ENCODE measurements at regions not wholly inside any gene's neighbourhood (a gene's known extent, or its start where the extent isn't known, plus 50 kb on each side); places are given as distances from the start of the nearest gene placed in this dataset.

DNA sequence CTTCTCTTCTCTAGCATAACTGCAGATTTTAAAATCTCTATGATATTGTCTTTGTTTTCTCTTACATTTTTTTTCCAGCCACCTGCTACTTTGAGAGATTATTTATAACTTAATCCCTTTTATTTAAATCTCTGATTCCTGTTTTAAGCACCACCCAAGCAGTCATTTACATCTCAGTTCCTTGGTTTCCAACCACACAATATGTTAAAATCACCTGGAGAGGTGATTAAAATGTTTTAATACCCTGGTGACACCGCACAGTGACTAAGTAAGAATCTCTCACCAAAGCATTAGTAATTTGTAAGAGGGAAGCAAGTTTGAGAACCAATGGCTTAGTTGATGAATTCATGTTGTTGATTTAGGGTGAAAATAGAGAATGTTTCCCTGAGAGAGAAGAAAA, 849.8 kb downstream of the TMTC2 start:
- Histone ChIP-seq H3K4me1 (ENCODE audit: control insufficient read depth, insufficient read depth, low read length) (no peaks in the 10 kb centered on the region), H3K36me3 (ENCODE audit: control insufficient read depth in 2 of 2, insufficient read depth in 1 of 2, low read length in 2 of 2) (no peaks in the 10 kb centered on the region), H3K9me3 (ENCODE audit: control insufficient read depth, insufficient read depth, low read depth, low read length) (no peaks in the 10 kb centered on the region), H3K27ac (ENCODE audit: extremely low read depth, low read depth, low read length) (no peak overlapping the region), H3K4me3 (ENCODE audit: low read depth, low read length) (no peak overlapping the region)
- CTCF ChIA-PET, result no interaction called here
- POLR2A ChIA-PET, result no interaction called here
- TF ChIP-seq ZNF600 (tag by site-specific recombination; IDR thresholded peaks at IDR 0.05) (no peak), ZXDB (tag by site-specific recombination; IDR thresholded peaks at IDR 0.05) (no peak), ZEB2 (tag by site-specific recombination; IDR thresholded peaks at IDR 0.05) (no peak), ZBTB17 (tag by site-specific recombination; IDR thresholded peaks at IDR 0.05) (no peak), ZNF202 (tag by site-specific recombination; IDR thresholded peaks at IDR 0.05; ENCODE audit: borderline replicate concordance) (no peak)
- TF ChIP-seq, protein P1, sequence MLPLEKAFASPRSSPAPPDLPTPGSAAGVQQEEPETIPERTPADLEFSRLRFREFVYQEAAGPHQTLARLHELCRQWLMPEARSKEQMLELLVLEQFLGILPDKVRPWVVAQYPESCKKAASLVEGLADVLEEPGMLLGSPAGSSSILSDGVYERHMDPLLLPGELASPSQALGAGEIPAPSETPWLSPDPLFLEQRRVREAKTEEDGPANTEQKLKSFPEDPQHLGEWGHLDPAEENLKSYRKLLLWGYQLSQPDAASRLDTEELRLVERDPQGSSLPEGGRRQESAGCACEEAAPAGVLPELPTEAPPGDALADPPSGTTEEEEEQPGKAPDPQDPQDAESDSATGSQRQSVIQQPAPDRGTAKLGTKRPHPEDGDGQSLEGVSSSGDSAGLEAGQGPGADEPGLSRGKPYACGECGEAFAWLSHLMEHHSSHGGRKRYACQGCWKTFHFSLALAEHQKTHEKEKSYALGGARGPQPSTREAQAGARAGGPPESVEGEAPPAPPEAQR (tag by site-specific recombination; IDR thresholded peaks at IDR 0.05), result no peak

GRCh38 chr12:83528571-83528970, 841.9 kb downstream of the TMTC2 start:
- H3K9me3 ChIP-seq (ENCODE audit: control insufficient read depth, insufficient read depth, low read depth, low read length), result no peaks in the 10 kb centered on the region
- H3K36me3 ChIP-seq (ENCODE audit: control insufficient read depth in 2 of 2, insufficient read depth in 1 of 2, low read length in 2 of 2), result no peaks in the 10 kb centered on the region
- POLR2A ChIA-PET, result no interaction called here
- no peak overlapping the region for H3K27ac ChIP-seq (ENCODE audit: extremely low read depth, low read depth, low read length)
- CTCF ChIA-PET, result no interaction called here
- H3K4me1 ChIP-seq (ENCODE audit: control insufficient read depth, insufficient read depth, low read length), result no peaks in the 10 kb centered on the region
- no peak overlapping the region for H3K4me3 ChIP-seq (ENCODE audit: low read depth, low read length)
- TF ChIP-seq YY1 (tag by site-specific recombination; IDR thresholded peaks at IDR 0.05) (no peak), ZNF174 (tag by site-specific recombination; IDR thresholded peaks at IDR 0.05) (no peak), AEBP2 (tag by site-specific recombination; IDR thresholded peaks at IDR 0.05; ENCODE audit: borderline replicate concordance) (no peak), SCRT1 (tag by site-specific recombination; IDR thresholded peaks at IDR 0.05; ENCODE audit: borderline replicate concordance) (no peak), ZNF398 (tag by site-specific recombination; IDR thresholded peaks at IDR 0.05) (no peak), ZNF610 (tag by site-specific recombination; IDR thresholded peaks at IDR 0.05; ENCODE audit: borderline replicate concordance) (no peak)
- TF ChIP-seq, protein P2, sequence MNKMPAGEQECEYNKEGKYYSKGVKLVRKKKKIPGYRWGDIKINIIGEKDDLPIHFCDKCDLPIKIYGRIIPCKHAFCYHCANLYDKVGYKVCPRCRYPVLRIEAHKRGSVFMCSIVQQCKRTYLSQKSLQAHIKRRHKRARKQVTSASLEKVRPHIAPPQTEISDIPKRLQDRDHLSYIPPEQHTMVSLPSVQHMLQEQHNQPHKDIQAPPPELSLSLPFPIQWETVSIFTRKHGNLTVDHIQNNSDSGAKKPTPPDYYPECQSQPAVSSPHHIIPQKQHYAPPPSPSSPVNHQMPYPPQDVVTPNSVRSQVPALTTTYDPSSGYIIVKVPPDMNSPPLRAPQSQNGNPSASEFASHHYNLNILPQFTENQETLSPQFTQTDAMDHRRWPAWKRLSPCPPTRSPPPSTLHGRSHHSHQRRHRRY (tag by site-specific recombination; IDR thresholded peaks at IDR 0.05), result no peak
- TF ChIP-seq, protein P3, sequence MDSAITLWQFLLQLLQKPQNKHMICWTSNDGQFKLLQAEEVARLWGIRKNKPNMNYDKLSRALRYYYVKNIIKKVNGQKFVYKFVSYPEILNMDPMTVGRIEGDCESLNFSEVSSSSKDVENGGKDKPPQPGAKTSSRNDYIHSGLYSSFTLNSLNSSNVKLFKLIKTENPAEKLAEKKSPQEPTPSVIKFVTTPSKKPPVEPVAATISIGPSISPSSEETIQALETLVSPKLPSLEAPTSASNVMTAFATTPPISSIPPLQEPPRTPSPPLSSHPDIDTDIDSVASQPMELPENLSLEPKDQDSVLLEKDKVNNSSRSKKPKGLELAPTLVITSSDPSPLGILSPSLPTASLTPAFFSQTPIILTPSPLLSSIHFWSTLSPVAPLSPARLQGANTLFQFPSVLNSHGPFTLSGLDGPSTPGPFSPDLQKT (IDR thresholded peaks at IDR 0.05; ENCODE audit: borderline replicate concordance, low read depth, low read length), result no peak
- TF ChIP-seq, protein P4, sequence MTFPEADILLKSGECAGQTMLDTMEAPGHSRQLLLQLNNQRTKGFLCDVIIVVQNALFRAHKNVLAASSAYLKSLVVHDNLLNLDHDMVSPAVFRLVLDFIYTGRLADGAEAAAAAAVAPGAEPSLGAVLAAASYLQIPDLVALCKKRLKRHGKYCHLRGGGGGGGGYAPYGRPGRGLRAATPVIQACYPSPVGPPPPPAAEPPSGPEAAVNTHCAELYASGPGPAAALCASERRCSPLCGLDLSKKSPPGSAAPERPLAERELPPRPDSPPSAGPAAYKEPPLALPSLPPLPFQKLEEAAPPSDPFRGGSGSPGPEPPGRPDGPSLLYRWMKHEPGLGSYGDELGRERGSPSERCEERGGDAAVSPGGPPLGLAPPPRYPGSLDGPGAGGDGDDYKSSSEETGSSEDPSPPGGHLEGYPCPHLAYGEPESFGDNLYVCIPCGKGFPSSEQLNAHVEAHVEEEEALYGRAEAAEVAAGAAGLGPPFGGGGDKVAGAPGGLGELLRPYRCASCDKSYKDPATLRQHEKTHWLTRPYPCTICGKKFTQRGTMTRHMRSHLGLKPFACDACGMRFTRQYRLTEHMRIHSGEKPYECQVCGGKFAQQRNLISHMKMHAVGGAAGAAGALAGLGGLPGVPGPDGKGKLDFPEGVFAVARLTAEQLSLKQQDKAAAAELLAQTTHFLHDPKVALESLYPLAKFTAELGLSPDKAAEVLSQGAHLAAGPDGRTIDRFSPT (tag by site-specific recombination; IDR thresholded peaks at IDR 0.05), result no peak
- TF ChIP-seq, protein P5, sequence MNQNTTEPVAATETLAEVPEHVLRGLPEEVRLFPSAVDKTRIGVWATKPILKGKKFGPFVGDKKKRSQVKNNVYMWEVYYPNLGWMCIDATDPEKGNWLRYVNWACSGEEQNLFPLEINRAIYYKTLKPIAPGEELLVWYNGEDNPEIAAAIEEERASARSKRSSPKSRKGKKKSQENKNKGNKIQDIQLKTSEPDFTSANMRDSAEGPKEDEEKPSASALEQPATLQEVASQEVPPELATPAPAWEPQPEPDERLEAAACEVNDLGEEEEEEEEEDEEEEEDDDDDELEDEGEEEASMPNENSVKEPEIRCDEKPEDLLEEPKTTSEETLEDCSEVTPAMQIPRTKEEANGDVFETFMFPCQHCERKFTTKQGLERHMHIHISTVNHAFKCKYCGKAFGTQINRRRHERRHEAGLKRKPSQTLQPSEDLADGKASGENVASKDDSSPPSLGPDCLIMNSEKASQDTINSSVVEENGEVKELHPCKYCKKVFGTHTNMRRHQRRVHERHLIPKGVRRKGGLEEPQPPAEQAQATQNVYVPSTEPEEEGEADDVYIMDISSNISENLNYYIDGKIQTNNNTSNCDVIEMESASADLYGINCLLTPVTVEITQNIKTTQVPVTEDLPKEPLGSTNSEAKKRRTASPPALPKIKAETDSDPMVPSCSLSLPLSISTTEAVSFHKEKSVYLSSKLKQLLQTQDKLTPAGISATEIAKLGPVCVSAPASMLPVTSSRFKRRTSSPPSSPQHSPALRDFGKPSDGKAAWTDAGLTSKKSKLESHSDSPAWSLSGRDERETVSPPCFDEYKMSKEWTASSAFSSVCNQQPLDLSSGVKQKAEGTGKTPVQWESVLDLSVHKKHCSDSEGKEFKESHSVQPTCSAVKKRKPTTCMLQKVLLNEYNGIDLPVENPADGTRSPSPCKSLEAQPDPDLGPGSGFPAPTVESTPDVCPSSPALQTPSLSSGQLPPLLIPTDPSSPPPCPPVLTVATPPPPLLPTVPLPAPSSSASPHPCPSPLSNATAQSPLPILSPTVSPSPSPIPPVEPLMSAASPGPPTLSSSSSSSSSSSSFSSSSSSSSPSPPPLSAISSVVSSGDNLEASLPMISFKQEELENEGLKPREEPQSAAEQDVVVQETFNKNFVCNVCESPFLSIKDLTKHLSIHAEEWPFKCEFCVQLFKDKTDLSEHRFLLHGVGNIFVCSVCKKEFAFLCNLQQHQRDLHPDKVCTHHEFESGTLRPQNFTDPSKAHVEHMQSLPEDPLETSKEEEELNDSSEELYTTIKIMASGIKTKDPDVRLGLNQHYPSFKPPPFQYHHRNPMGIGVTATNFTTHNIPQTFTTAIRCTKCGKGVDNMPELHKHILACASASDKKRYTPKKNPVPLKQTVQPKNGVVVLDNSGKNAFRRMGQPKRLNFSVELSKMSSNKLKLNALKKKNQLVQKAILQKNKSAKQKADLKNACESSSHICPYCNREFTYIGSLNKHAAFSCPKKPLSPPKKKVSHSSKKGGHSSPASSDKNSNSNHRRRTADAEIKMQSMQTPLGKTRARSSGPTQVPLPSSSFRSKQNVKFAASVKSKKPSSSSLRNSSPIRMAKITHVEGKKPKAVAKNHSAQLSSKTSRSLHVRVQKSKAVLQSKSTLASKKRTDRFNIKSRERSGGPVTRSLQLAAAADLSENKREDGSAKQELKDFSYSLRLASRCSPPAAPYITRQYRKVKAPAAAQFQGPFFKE (tag by site-specific recombination; IDR thresholded peaks at IDR 0.05; ENCODE audit: borderline replicate concordance), result no peak
- TF ChIP-seq, protein P6, sequence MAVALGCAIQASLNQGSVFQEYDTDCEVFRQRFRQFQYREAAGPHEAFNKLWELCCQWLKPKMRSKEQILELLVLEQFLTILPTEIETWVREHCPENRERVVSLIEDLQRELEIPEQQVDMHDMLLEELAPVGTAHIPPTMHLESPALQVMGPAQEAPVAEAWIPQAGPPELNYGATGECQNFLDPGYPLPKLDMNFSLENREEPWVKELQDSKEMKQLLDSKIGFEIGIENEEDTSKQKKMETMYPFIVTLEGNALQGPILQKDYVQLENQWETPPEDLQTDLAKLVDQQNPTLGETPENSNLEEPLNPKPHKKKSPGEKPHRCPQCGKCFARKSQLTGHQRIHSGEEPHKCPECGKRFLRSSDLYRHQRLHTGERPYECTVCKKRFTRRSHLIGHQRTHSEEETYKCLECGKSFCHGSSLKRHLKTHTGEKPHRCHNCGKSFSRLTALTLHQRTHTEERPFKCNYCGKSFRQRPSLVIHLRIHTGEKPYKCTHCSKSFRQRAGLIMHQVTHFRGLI (tag by site-specific recombination; IDR thresholded peaks at IDR 0.05), result no peak
